IMR-90 (cell line): ENCODE measurements at regions not wholly inside any gene's neighbourhood (a gene's known extent, or its start where the extent isn't known, plus 50 kb on each side); places are given as distances from the start of the nearest gene placed in this dataset.

Experiments used
- ATAC-seq: fragments of 200-7000 bp; cut with Tn5 transposase; 2 replicates; pipeline ENCODE4 v1.9.1; 2020; ENCODE audit warnings: low read depth, mild to moderate bottlenecking, moderate library complexity
- BruUV-seq: library from RNA; stranded (reverse); fragments of 400-500 nt; replicated peaks from 2 replicates; lab custom pipeline; 2021; lab: Mats Ljungman, UMichigan
- CTCF ChIA-PET: fragments of 300-600 bp; formaldehyde crosslinking; extraction: SDS; loops from one replicate; lab custom pipeline; 2021; ENCODE audit warnings: antibody characterized with exemption; lab: Yijun Ruan, JAX
- POLR2A ChIA-PET: fragments of 300-600 bp; sonication (Branson Sonifier 250); formaldehyde crosslinking; loops from one replicate; lab custom pipeline; 2022; ENCODE audit warnings: antibody characterized with exemption; ENCODE audit not compliant: unreplicated experiment; lab: Charles Lee
- DNase-seq: peaks from one replicate; pipeline ENCODE4 v3.0.0; 2013
- H2AFZ ChIP-seq: replicated peaks from 2 replicates; pipeline ENCODE3; 2013; ENCODE audit warnings: low read length, mild to moderate bottlenecking; ENCODE audit not compliant: poor library complexity
- H2AK5ac ChIP-seq: 2 replicates; pipeline ENCODE4 v1.6.1; 2013; ENCODE audit warnings: low read depth, low read length, inconsistent platforms
- H2AK9ac ChIP-seq: replicated peaks from 2 replicates; pipeline ENCODE3; 2013; ENCODE audit warnings: mild to moderate bottlenecking, low read depth, low read length, moderate library complexity; ENCODE audit not compliant: poor library complexity
- H2BK120ac ChIP-seq: 2 replicates; pipeline ENCODE4 v1.6.1; 2013; ENCODE audit warnings: low read depth, low read length, inconsistent platforms
- H2BK15ac ChIP-seq: 3 replicates; pipeline ENCODE4 v1.6.1; 2013; ENCODE audit warnings: low read depth, low read length, inconsistent platforms
- H2BK20ac ChIP-seq: 2 replicates; pipeline ENCODE4 v1.6.1; 2013; ENCODE audit warnings: low read depth, mild to moderate bottlenecking, inconsistent platforms, low read length, moderate library complexity
- H2BK5ac ChIP-seq: 2 replicates; pipeline ENCODE4 v1.6.1; 2013; ENCODE audit warnings: mild to moderate bottlenecking, low read depth, low read length, inconsistent platforms; ENCODE audit not compliant: poor library complexity, severe bottlenecking
- H3K14ac ChIP-seq: replicated peaks from 2 replicates; pipeline ENCODE4 v1.6.1; 2013; ENCODE audit warnings: low read depth, low read length, inconsistent platforms
- H3K18ac ChIP-seq: 2 replicates; pipeline ENCODE4 v1.6.1; 2013; ENCODE audit warnings: low read depth, low read length, control low read depth
- H3K23ac ChIP-seq: 2 replicates; pipeline ENCODE4 v1.6.1; 2013; ENCODE audit warnings: low read depth, low read length, inconsistent platforms
- H3K27ac ChIP-seq: 2 replicates; pipeline ENCODE4 v1.5.1; 2013; ENCODE audit warnings: mild to moderate bottlenecking, control low read depth, low read length; ENCODE audit not compliant: insufficient read depth
- H3K27me3 ChIP-seq: 2 replicates; pipeline ENCODE4 v1.6.1; 2013; ENCODE audit warnings: low read length; ENCODE audit not compliant: control insufficient read depth, insufficient read depth
- H3K36me3 ChIP-seq: 2 replicates; pipeline ENCODE4 v1.6.1; 2013; ENCODE audit warnings: low read length, mixed read lengths; ENCODE audit not compliant: control insufficient read depth, insufficient read depth
- H3K4ac ChIP-seq: 2 replicates; pipeline ENCODE4 v1.6.1; 2013; ENCODE audit warnings: low read depth, low read length, inconsistent platforms
- H3K4me1 ChIP-seq: 2 replicates; pipeline ENCODE4 v1.6.1; 2013; ENCODE audit warnings: low read length, mixed read lengths; ENCODE audit not compliant: control insufficient read depth, insufficient read depth
- H3K4me2 ChIP-seq: 2 replicates; pipeline ENCODE4 v1.6.1; 2013; ENCODE audit warnings: low read depth, mild to moderate bottlenecking, control low read depth, low read length, moderate library complexity
- H3K4me3 ChIP-seq: 2 replicates; pipeline ENCODE4 v1.5.1; 2013; ENCODE audit warnings: low read depth, mild to moderate bottlenecking, control low read depth, low read length, moderate library complexity; ENCODE audit not compliant: insufficient read depth
- H3K56ac ChIP-seq: 2 replicates; pipeline ENCODE4 v1.6.1; 2013; ENCODE audit warnings: low read length, inconsistent platforms; ENCODE audit not compliant: insufficient read depth; ENCODE audit errors: extremely low read depth
- H3K79me1 ChIP-seq, 2 experiments: 2 replicates each; pipeline ENCODE4 v1.6.1; 2013; ENCODE audit warnings: low read length in 2 of 2, inconsistent platforms in 1 of 2, low read depth in 1 of 2
- H3K9ac ChIP-seq: 2 replicates; pipeline ENCODE4 v1.6.1; 2013; ENCODE audit warnings: low read depth, low read length, control low read depth
- H3K9me1 ChIP-seq: 2 replicates; pipeline ENCODE4 v1.6.1; 2013; ENCODE audit warnings: low read length, inconsistent platforms; ENCODE audit not compliant: insufficient read depth
- H3K9me3 ChIP-seq: 2 replicates; pipeline ENCODE4 v1.6.1; 2013; ENCODE audit warnings: low read length; ENCODE audit not compliant: control insufficient read depth, insufficient read depth
- H4K20me1 ChIP-seq: 2 replicates; pipeline ENCODE4 v1.6.1; 2013; ENCODE audit warnings: low read length, inconsistent platforms; ENCODE audit not compliant: insufficient read depth
- H4K5ac ChIP-seq: 2 replicates; pipeline ENCODE4 v1.6.1; 2013; ENCODE audit warnings: mild to moderate bottlenecking, low read depth, low read length, control low read depth
- H4K8ac ChIP-seq, 2 experiments: 2 replicates each; pipeline ENCODE4 v1.6.1; 2013; ENCODE audit warnings: low read depth in 2 of 2, low read length in 2 of 2, control low read depth in 1 of 2, inconsistent platforms in 1 of 2
- H4K91ac ChIP-seq: 2 replicates; pipeline ENCODE4 v1.6.1; 2013; ENCODE audit warnings: low read depth, low read length, inconsistent platforms; ENCODE audit not compliant: insufficient read depth
- BHLHE40 ChIP-seq: fragments of 150-350 bp; IDR thresholded peaks from 2 replicates; pipeline ENCODE4 v1.6.1; 2016; ENCODE audit warnings: mild to moderate bottlenecking, low read depth, low read length
- WGBS, 2 experiments: methylation state at CpG; one replicate each; pipeline versions ENCODE4 v1.1.5 to v1.1.7; 2013; ENCODE audit warnings: missing lambda C conversion rate in 2 of 2; ENCODE audit not compliant: insufficient read length in 1 of 2; ENCODE audit errors: extremely low coverage in 2 of 2; 5-methylcytosine and 5-hydroxymethylcytosine counted together
- dilution Hi-C: fragments of 300-500 bp; cut with HindIII; formaldehyde crosslinking; loops from one replicate; pipeline ENCODE4 v1.14.3; 2018; ENCODE audit warnings: low sequenced_read_pairs; ENCODE audit not compliant: unreplicated experiment
- in situ Hi-C: fragments of 300-500 bp; cut with MboI; formaldehyde crosslinking; loops from 3 replicates; pipeline ENCODE4 v1.14.3; 2019; ENCODE audit warnings: low sequenced_read_pairs, inconsistent platforms, mixed read lengths
- intact Hi-C: fragments of 100-400 bp; cut with micrococcal nuclease; formaldehyde crosslinking; loops from 2 replicates; pipeline ENCODE4 v1.10.0; 2022

GRCh38 chr3:34411596-34411995 is 613.2 kb downstream of the PDCD6IP start:
- Histone ChIP-seq H2AFZ (no peak overlapping the region), H3K56ac (no peak overlapping the region), H3K27ac (no peak overlapping the region), H2AK5ac (no peak overlapping the region), H3K79me1 (no peaks in the 10 kb centered on the region), H3K14ac (no peak overlapping the region), H2BK120ac (no peak overlapping the region), H3K27me3 (no peaks in the 10 kb centered on the region), H3K18ac (no peak overlapping the region), H3K4me2 (no peak overlapping the region), H3K23ac (no peak overlapping the region), H3K9me3 (peaks cover 1% of the 10 kb centered on the region; the same call in 1 of the 2 replicates), H3K4me1 (no peaks in the 10 kb centered on the region), H2BK5ac (no peak overlapping the region), H3K9ac (no peak overlapping the region), H2AK9ac (no peak overlapping the region), H3K4ac (no peak overlapping the region), H3K9me1 (no peaks in the 10 kb centered on the region), H4K8ac (no peak overlapping the region), H4K5ac (no peak overlapping the region), H4K20me1 (no peaks in the 10 kb centered on the region), H3K36me3 (no peaks in the 10 kb centered on the region), H2BK20ac (no peak overlapping the region), H4K91ac (no peak overlapping the region), H3K4me3 (no peak overlapping the region), H2BK15ac (no peak overlapping the region)
- dilution Hi-C loops (no loop called here), in situ Hi-C loops (no loop called here), intact Hi-C loops (no loop called here)
- ATAC-seq (no peak), DNase-seq (no peak)
- CTCF ChIA-PET: no interaction called here
- POLR2A ChIA-PET: no interaction called here
- BruUV-seq: no TSS peak
- TF ChIP-seq BHLHE40: no peak
- WGBS, 2 experiments: no CpG with 5 or more reads among the region's 1 CpG
